ENCODE measurements at regions not wholly inside any gene's neighbourhood (a gene's known extent, or its start where the extent isn't known, plus 50 kb on each side); places are given as distances from the start of the nearest gene placed in this dataset.

DNA sequence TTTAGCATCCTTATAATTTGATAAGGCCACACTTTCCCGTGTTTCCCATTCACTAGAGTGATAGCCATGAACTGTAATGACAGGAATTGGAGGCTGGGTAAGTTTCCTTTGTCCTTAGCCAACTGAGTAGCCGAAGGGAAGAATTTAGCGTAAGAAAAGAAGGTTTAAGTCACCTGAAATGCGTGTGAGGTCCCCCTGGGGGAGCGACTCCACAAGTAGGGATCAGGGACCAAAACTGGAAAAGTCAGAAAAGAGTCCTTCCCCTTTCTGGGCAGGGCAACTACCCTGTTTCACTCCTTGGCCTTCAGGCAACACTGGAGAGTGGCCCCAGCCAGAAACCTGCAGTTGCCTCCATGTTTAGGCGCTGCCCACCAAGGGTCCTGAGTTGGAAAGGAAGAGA lies 81.6 kb upstream of the MED14 start:
- TF ChIP-seq TAF1 (IDR thresholded peaks at IDR 0.05; ENCODE audit: low read depth, low read length) (no peak), POLR2A (IDR thresholded peaks at IDR 0.05; ENCODE audit: low read depth, low read length) (no peak), POLR2AphosphoS5 (IDR thresholded peaks at IDR 0.05; ENCODE audit: low read depth, low read length) (no peak), PAX5 (IDR thresholded peaks at IDR 0.05; ENCODE audit: insufficient read depth, low read length, severe bottlenecking) (no peak), SPI1 (IDR thresholded peaks at IDR 0.05; ENCODE audit: low read depth, low read length) (no peak)
